SK-N-SH treated with all-trans-retinoic acid at 6 μM for 48 hours (cell line): ENCODE measurements at regions not wholly inside any gene's neighbourhood (a gene's known extent, or its start where the extent isn't known, plus 50 kb on each side); places are given as distances from the start of the nearest gene placed in this dataset.

Experiments used
- ARNTL ChIP-seq: fragments of 450-650 bp; formaldehyde crosslinking; IDR thresholded peaks from 2 replicates; pipeline ENCODE4 v1.5.0; 2020; ENCODE audit warnings: low read depth, mild to moderate bottlenecking, moderate library complexity, borderline replicate concordance
- CSDC2 ChIP-seq: fragments of 250-450 bp; sonication (Bioruptor Pico); IDR thresholded peaks from 2 replicates; pipeline ENCODE4 v1.5.0; 2020; ENCODE audit warnings: mild to moderate bottlenecking, moderate library complexity
- OSR1 ChIP-seq: fragments of 250-450 bp; sonication (Bioruptor Pico); IDR thresholded peaks from 2 replicates; pipeline ENCODE4 v1.8.0; 2022; ENCODE audit warnings: moderate library complexity, mild to moderate bottlenecking, inconsistent platforms
- TOX ChIP-seq: fragments of 250-450 bp; sonication (Bioruptor Pico); IDR thresholded peaks from 2 replicates; pipeline ENCODE4 v1.8.0; 2021; ENCODE audit warnings: mild to moderate bottlenecking, moderate library complexity, borderline replicate concordance
- TF ChIP-seq, protein P1 (sequence below): fragments of 250-450 bp; sonication (Bioruptor Pico); IDR thresholded peaks from 2 replicates; pipeline ENCODE4 v1.8.0; 2020; ENCODE audit warnings: mild to moderate bottlenecking, moderate library complexity, borderline replicate concordance

DNA sequence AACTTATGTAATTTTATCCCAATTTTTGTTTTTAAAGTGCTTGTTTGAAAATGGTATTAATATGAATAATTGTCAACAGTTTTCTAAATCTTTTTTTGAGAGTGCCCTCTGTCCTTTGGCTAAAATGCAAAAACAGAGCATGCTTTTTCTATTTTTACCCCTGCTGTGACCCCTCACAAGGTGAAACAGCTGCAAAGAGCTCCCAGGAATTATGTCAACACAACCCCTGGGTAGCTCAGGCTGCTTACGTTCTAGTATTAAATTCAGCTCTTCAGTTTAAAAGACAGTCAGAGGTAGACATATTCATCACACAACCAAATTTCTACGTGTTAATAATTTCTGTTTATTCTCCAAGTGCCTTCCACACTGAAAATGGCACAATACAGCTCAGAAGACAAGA, 367.5 kb downstream of the PRDM5 start:
- no peak for TF ChIP-seq ARNTL (CRISPR knock-in tag)
- TF ChIP-seq CSDC2 (CRISPR knock-in tag): no peak
- TF ChIP-seq TOX: no peak
- TF ChIP-seq OSR1 (CRISPR knock-in tag): no peak
- TF ChIP-seq, protein P1, sequence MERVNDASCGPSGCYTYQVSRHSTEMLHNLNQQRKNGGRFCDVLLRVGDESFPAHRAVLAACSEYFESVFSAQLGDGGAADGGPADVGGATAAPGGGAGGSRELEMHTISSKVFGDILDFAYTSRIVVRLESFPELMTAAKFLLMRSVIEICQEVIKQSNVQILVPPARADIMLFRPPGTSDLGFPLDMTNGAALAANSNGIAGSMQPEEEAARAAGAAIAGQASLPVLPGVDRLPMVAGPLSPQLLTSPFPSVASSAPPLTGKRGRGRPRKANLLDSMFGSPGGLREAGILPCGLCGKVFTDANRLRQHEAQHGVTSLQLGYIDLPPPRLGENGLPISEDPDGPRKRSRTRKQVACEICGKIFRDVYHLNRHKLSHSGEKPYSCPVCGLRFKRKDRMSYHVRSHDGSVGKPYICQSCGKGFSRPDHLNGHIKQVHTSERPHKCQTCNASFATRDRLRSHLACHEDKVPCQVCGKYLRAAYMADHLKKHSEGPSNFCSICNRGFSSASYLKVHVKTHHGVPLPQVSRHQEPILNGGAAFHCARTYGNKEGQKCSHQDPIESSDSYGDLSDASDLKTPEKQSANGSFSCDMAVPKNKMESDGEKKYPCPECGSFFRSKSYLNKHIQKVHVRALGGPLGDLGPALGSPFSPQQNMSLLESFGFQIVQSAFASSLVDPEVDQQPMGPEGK (CRISPR knock-in tag): no peak
